Coronary artery (tissue), 2 donors: ENCODE measurements at regions not wholly inside any gene's neighbourhood (a gene's known extent, or its start where the extent isn't known, plus 50 kb on each side); places are given as distances from the start of the nearest gene placed in this dataset.

ENCODE experiments used
- DNase-seq: peaks from one replicate; pipeline ENCODE4 v3.0.0-alpha.2; 2017; ENCODE audit warnings: low spot score
- H3K27ac ChIP-seq, 2 donors: fragments of 200-600 bp; sonication (generic); one replicate each; pipeline ENCODE4 v1.5.1; 2016 to 2019
- H3K4me3 ChIP-seq: fragments of 200-600 bp; sonication (generic); 2 replicates; pipeline ENCODE4 v1.5.1; 2016; ENCODE audit warnings: mild to moderate bottlenecking, moderate library complexity
- CTCF ChIP-seq: fragments of 200-600 bp; sonication (generic); IDR thresholded peaks from one replicate; pipeline ENCODE4 v1.5.1; 2019; ENCODE audit warnings: antibody characterized with exemption

- no peak overlapping the region for H3K4me3 ChIP-seq
- no peak overlapping the region for H3K27ac ChIP-seq
- TF ChIP-seq CTCF: no peak
- DNase-seq: no peak
Measured at GRCh38 chr2:16127958-16128357, 187.6 kb downstream of the MYCN start.

- no peak for TF ChIP-seq CTCF
- H3K4me3 ChIP-seq: no peak overlapping the region
- H3K27ac ChIP-seq: no peak overlapping the region
- no peak for DNase-seq
Measured at GRCh38 chr2:16127276-16127940, 187.1 kb downstream of the MYCN start.

- H3K27ac ChIP-seq: no peak overlapping the region
- H3K4me3 ChIP-seq: no peak overlapping the region
- no peak for TF ChIP-seq CTCF
- no peak for DNase-seq
Measured at GRCh38 chr2:16126517-16127275, 186.3 kb downstream of the MYCN start.

GRCh38 chr2:16125614-16126516 lies 185.5 kb downstream of the MYCN start:
- no peak for DNase-seq
- Histone ChIP-seq H3K27ac (no peak overlapping the region), H3K4me3 (no peak overlapping the region)
- TF ChIP-seq CTCF: no peak

GRCh38 chr2:16124881-16125613 lies 184.7 kb downstream of the MYCN start:
- TF ChIP-seq CTCF: no peak
- H3K4me3 ChIP-seq: no peak overlapping the region

GRCh38 chr2:16123856-16124780 lies 183.8 kb downstream of the MYCN start:
- Histone ChIP-seq H3K27ac (no peak overlapping the region), H3K4me3 (no peak overlapping the region)
- no peak for TF ChIP-seq CTCF
- DNase-seq: no peak

More at GRCh38 chr2:16124881-16125613, 184.7 kb downstream of the MYCN start:
- DNase-seq: no peak
- H3K27ac ChIP-seq: no peak overlapping the region
